Dedifferentiated amniotic fluid mesenchymal stem cell (primary cell): ENCODE measurements at regions not wholly inside any gene's neighbourhood (a gene's known extent, or its start where the extent isn't known, plus 50 kb on each side); places are given as distances from the start of the nearest gene placed in this dataset.
A peak's percentile ranks its signal among the peaks of the same experiment; 100 is the strongest.

Source experiments
- DNase-seq: peaks from one replicate; pipeline ENCODE4 v3.0.0-alpha.2; 2016; ENCODE audit errors: extremely low spot score

- DNase-seq: no peak
Measured at GRCh38 chr17:12438212-12438611, 227.5 kb upstream of the MYOCD start.

GRCh38 chr17:12438813-12439586 is 226.7 kb upstream of the MYOCD start:
- DNase-seq: no peak

- DNase-seq: no peak
Measured at GRCh38 chr17:12445331-12445730, 220.4 kb upstream of the MYOCD start.

GRCh38 chr17:12457493-12457892 is 208.2 kb upstream of the MYOCD start:
- DNase-seq: peak; percentile 49

- no peak for DNase-seq
Measured at GRCh38 chr17:12459736-12460135, 206.0 kb upstream of the MYOCD start.

- DNase-seq: peak; percentile 41
Measured at GRCh38 chr17:12463102-12463501, 202.6 kb upstream of the MYOCD start.

- no peak for DNase-seq
Measured at GRCh38 chr17:12472252-12473173, 193.2 kb upstream of the MYOCD start.

- DNase-seq: no peak
Measured at GRCh38 chr17:12478311-12478710, 187.4 kb upstream of the MYOCD start.

GRCh38 chr17:12485361-12485906 is 180.3 kb upstream of the MYOCD start:
- no peak for DNase-seq

- no peak for DNase-seq
Measured at GRCh38 chr17:12489325-12489724, 176.4 kb upstream of the MYOCD start.

GRCh38 chr17:12492450-12492849 is 173.2 kb upstream of the MYOCD start:
- no peak for DNase-seq

- no peak for DNase-seq
Measured at GRCh38 chr17:12505866-12506265, 159.8 kb upstream of the MYOCD start.

- DNase-seq: no peak
Measured at GRCh38 chr17:12507026-12507595, 158.6 kb upstream of the MYOCD start.

GRCh38 chr17:12509801-12510200 is 155.9 kb upstream of the MYOCD start:
- DNase-seq: no peak

GRCh38 chr17:12510535-12510934 is 155.2 kb upstream of the MYOCD start:
- peak; percentile 56 for DNase-seq

GRCh38 chr17:12512694-12513355 is 152.9 kb upstream of the MYOCD start:
- peak; percentile 15 for DNase-seq

- DNase-seq: no peak
Measured at GRCh38 chr17:12514596-12514995, 151.1 kb upstream of the MYOCD start.

GRCh38 chr17:12519956-12520594 is 145.6 kb upstream of the MYOCD start:
- DNase-seq: no peak

GRCh38 chr17:12521416-12521815 is 144.3 kb upstream of the MYOCD start:
- DNase-seq: no peak

- no peak for DNase-seq
Measured at GRCh38 chr17:12522336-12522735, 143.4 kb upstream of the MYOCD start.

- peak; percentile 64 for DNase-seq
Measured at GRCh38 chr17:12522743-12523183, 142.9 kb upstream of the MYOCD start.
